Fibroblast of lung (primary cell): ENCODE measurements at regions not wholly inside any gene's neighbourhood (a gene's known extent, or its start where the extent isn't known, plus 50 kb on each side); places are given as distances from the start of the nearest gene placed in this dataset.

Experiments
- EZH2 ChIP-seq: IDR thresholded peaks from 2 replicates; pipeline ENCODE4 v1.5.1; 2012; ENCODE audit warnings: low read length, control low read depth, mild to moderate bottlenecking; ENCODE audit errors: missing control alignments
- TF ChIP-seq, protein P1 (sequence below), 2 donors: IDR thresholded peaks in 1 of 2; conservative IDR thresholded peaks in 1 of 2; 1 replicate in 1 of 2; 2 replicates in 1 of 2; pipeline ENCODE4 v1.5.1; 2011 to 2012; ENCODE audit warnings: low read length in 2 of 2, control low read depth in 1 of 2, inconsistent platforms in 1 of 2, low read depth in 1 of 2, mild to moderate bottlenecking in 1 of 2

DNA sequence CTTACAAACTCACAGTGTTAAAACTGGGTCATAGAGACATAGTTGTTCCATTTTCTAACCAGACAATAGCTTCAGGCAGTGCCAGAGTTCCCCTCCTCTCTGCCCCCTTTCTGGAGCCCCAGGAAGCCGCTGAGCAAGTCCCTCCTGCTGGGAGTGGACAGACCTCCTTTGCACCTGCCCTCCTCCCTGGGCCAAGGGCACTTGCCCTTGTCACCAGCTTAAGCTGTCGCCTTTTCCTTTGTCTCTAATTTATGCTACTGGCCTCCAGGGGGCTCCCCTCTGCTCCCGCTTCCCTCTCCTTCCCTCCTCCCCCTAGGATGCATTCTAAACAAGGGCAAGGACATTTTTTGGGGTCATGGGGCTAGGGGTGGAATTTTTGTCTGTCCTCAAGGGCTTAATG is 182.4 kb downstream of the MIS18A start:
- TF ChIP-seq, protein P1, sequence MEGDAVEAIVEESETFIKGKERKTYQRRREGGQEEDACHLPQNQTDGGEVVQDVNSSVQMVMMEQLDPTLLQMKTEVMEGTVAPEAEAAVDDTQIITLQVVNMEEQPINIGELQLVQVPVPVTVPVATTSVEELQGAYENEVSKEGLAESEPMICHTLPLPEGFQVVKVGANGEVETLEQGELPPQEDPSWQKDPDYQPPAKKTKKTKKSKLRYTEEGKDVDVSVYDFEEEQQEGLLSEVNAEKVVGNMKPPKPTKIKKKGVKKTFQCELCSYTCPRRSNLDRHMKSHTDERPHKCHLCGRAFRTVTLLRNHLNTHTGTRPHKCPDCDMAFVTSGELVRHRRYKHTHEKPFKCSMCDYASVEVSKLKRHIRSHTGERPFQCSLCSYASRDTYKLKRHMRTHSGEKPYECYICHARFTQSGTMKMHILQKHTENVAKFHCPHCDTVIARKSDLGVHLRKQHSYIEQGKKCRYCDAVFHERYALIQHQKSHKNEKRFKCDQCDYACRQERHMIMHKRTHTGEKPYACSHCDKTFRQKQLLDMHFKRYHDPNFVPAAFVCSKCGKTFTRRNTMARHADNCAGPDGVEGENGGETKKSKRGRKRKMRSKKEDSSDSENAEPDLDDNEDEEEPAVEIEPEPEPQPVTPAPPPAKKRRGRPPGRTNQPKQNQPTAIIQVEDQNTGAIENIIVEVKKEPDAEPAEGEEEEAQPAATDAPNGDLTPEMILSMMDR (conservative IDR thresholded peaks at IDR 0.05 in 1 of 2, IDR thresholded peaks at IDR 0.05 in 1 of 2; ENCODE audit: low read depth in 1 of 2, low read length in 2 of 2): peak; percentile 16 to 22
- no peak for TF ChIP-seq EZH2
